Vagina (tissue), 2 donors: ENCODE measurements at regions not wholly inside any gene's neighbourhood (a gene's known extent, or its start where the extent isn't known, plus 50 kb on each side); places are given as distances from the start of the nearest gene placed in this dataset.

ENCODE experiments used
- DNase-seq, 2 donors: peaks; one replicate each; pipeline ENCODE4 v3.0.0-alpha.2; 2017; ENCODE audit errors: extremely low spot score in 2 of 2
- H3K27ac ChIP-seq: fragments of 200-600 bp; sonication (generic); one replicate; pipeline ENCODE4 v1.5.1; 2019
- H3K27me3 ChIP-seq: fragments of 200-600 bp; sonication (generic); one replicate; pipeline ENCODE4 v1.5.1; 2019
- H3K36me3 ChIP-seq, 2 donors: fragments of 200-600 bp; sonication (generic); one replicate each; pipeline ENCODE4 v1.5.1; 2017 to 2019
- H3K4me1 ChIP-seq: fragments of 200-600 bp; sonication (generic); one replicate; pipeline ENCODE4 v1.5.1; 2019
- H3K4me3 ChIP-seq, 2 donors: fragments of 200-600 bp; sonication (generic); 1 replicate in 1 of 2; 2 replicates in 1 of 2; pipeline ENCODE4 v1.5.1; 2016 to 2019
- H3K9me3 ChIP-seq: fragments of 200-600 bp; sonication (generic); one replicate; pipeline ENCODE4 v1.5.1; 2019
- CTCF ChIP-seq, 3 experiments: fragments of 450-650 bp in 2 of 3; fragments of 200-600 bp in 1 of 3; sonication (generic) in 1 of 3; IDR thresholded peaks; one replicate each; pipeline ENCODE4 v1.5.1; 2017 to 2019; ENCODE audit warnings: antibody characterized with exemption in 3 of 3, mild to moderate bottlenecking in 2 of 3, moderate library complexity in 2 of 3
- POLR2A ChIP-seq, 2 donors: fragments of 450-650 bp; IDR thresholded peaks; one replicate each; pipeline ENCODE4 v1.6.1; 2017; ENCODE audit warnings: antibody characterized with exemption in 2 of 2, mild to moderate bottlenecking in 2 of 2, moderate library complexity in 2 of 2
- POLR2AphosphoS5 ChIP-seq, 2 donors: sonication (generic); formaldehyde crosslinking; IDR thresholded peaks; one replicate each; pipeline ENCODE4 v1.9.0; 2017; ENCODE audit warnings: antibody characterized with exemption in 2 of 2, mild to moderate bottlenecking in 2 of 2, low read depth in 1 of 2; ENCODE audit not compliant: insufficient read depth in 1 of 2
- intact Hi-C: fragments of 100-400 bp; cut with DNase I; formaldehyde crosslinking; loops from one replicate; pipeline ENCODE4 v1.15.1; 2023

GRCh38 chr9:89803403-89803802 is 198.6 kb downstream of the GADD45G start:
- Histone ChIP-seq H3K27ac (no peak overlapping the region), H3K27me3 (no peaks in the 10 kb centered on the region), H3K4me3 (no peak overlapping the region), H3K36me3 (no peaks in the 10 kb centered on the region), H3K4me1 (peaks cover 26% of the 10 kb centered on the region), H3K9me3 (no peaks in the 10 kb centered on the region)
- no peak for DNase-seq
- no peak for TF ChIP-seq POLR2AphosphoS5 (IDR thresholded peaks at IDR 0.05; ENCODE audit: insufficient read depth in 1 of 2, low read depth in 1 of 2)
- intact Hi-C loops: no loop called here

GRCh38 chr9:89804766-89805531 is 200.1 kb downstream of the GADD45G start:
- no peaks in the 10 kb centered on the region for H3K9me3 ChIP-seq
- H3K27ac ChIP-seq: no peak overlapping the region
- no peak for TF ChIP-seq CTCF (IDR thresholded peaks at IDR 0.05)
- TF ChIP-seq POLR2AphosphoS5 (IDR thresholded peaks at IDR 0.05; ENCODE audit: insufficient read depth in 1 of 2, low read depth in 1 of 2): no peak
- TF ChIP-seq POLR2A (IDR thresholded peaks at IDR 0.05): no peak
- no peak overlapping the region for H3K4me3 ChIP-seq
- H3K36me3 ChIP-seq: no peaks in the 10 kb centered on the region
- H3K4me1 ChIP-seq: peaks cover 22% of the 10 kb centered on the region
- no peaks in the 10 kb centered on the region for H3K27me3 ChIP-seq
- DNase-seq: no peak
- intact Hi-C loops: no loop called here

- H3K36me3 ChIP-seq: no peaks in the 10 kb centered on the region
- peaks cover 22% of the 10 kb centered on the region for H3K4me1 ChIP-seq
- H3K4me3 ChIP-seq: no peak overlapping the region
- H3K27me3 ChIP-seq: no peaks in the 10 kb centered on the region
- no peak overlapping the region for H3K27ac ChIP-seq
- H3K9me3 ChIP-seq: no peaks in the 10 kb centered on the region
- DNase-seq: no peak
- intact Hi-C loops: no loop called here
- TF ChIP-seq POLR2A (IDR thresholded peaks at IDR 0.05): no peak
- no peak for TF ChIP-seq CTCF (IDR thresholded peaks at IDR 0.05)
- no peak for TF ChIP-seq POLR2AphosphoS5 (IDR thresholded peaks at IDR 0.05; ENCODE audit: insufficient read depth in 1 of 2, low read depth in 1 of 2)
These were observed 200.9 kb downstream of the GADD45G start for GRCh38 chr9:89805571-89806292.

- DNase-seq: peak in 1 of 2 donors; percentile 58
- no peak for TF ChIP-seq POLR2AphosphoS5 (IDR thresholded peaks at IDR 0.05; ENCODE audit: insufficient read depth in 1 of 2, low read depth in 1 of 2)
- TF ChIP-seq CTCF (IDR thresholded peaks at IDR 0.05): no peak
- no peak for TF ChIP-seq POLR2A (IDR thresholded peaks at IDR 0.05)
- H3K4me3 ChIP-seq: no peak overlapping the region
- H3K9me3 ChIP-seq: no peaks in the 10 kb centered on the region
- H3K27me3 ChIP-seq: no peaks in the 10 kb centered on the region
- peaks cover 21% of the 10 kb centered on the region for H3K4me1 ChIP-seq
- H3K27ac ChIP-seq: no peak overlapping the region
- H3K36me3 ChIP-seq: no peaks in the 10 kb centered on the region
- intact Hi-C loops: no loop called here
These were observed 201.7 kb downstream of the GADD45G start for GRCh38 chr9:89806371-89807100.

GRCh38 chr9:89807101-89807395 is 202.2 kb downstream of the GADD45G start:
- Histone ChIP-seq H3K36me3 (no peaks in the 10 kb centered on the region), H3K4me3 (no peak overlapping the region), H3K9me3 (no peaks in the 10 kb centered on the region), H3K27me3 (no peaks in the 10 kb centered on the region), H3K4me1 (peaks cover 16% of the 10 kb centered on the region), H3K27ac (no peak overlapping the region)
- intact Hi-C loops: no loop called here
- TF ChIP-seq POLR2A (IDR thresholded peaks at IDR 0.05): no peak
- peak; percentile 32 to 61 for DNase-seq
